Ovary (tissue), 7 donors: ENCODE measurements at regions not wholly inside any gene's neighbourhood (a gene's known extent, or its start where the extent isn't known, plus 50 kb on each side); places are given as distances from the start of the nearest gene placed in this dataset.

Source experiments
- DNase-seq, 5 donors: peaks; one replicate each; pipeline ENCODE4 v3.0.0-alpha.2; 2019 to 2020
- H3K27ac ChIP-seq, 2 donors: fragments of 200-600 bp; one replicate each; pipeline versions ENCODE4 v1.5.1 to v1.8.0; 2019 to 2022
- H3K27me3 ChIP-seq: fragments of 200-600 bp; one replicate; pipeline ENCODE4 v1.8.0; 2022
- H3K36me3 ChIP-seq: fragments of 200-600 bp; sonication (generic); one replicate; pipeline ENCODE4 v1.5.1; 2019
- H3K4me1 ChIP-seq: one replicate; pipeline ENCODE4 v1.8.1; 2013; ENCODE audit warnings: mild to moderate bottlenecking, moderate library complexity; ENCODE audit not compliant: insufficient read depth
- H3K4me3 ChIP-seq: fragments of 200-600 bp; sonication (generic); one replicate; pipeline ENCODE4 v1.5.1; 2017
- H3K9me3 ChIP-seq, 2 donors: fragments of 200-600 bp in 1 of 2; sonication (generic) in 1 of 2; one replicate each; pipeline versions ENCODE4 v1.5.1 to v1.8.1; 2013 to 2019; ENCODE audit warnings: mild to moderate bottlenecking in 1 of 2, moderate library complexity in 1 of 2
- EP300 ChIP-seq: sonication (generic); formaldehyde crosslinking; IDR thresholded peaks from one replicate; pipeline ENCODE4 v1.6.1; 2017; ENCODE audit warnings: antibody characterized with exemption
- POLR2A ChIP-seq: fragments of 450-650 bp; IDR thresholded peaks from one replicate; pipeline ENCODE4 v1.6.1; 2017; ENCODE audit warnings: antibody characterized with exemption, mild to moderate bottlenecking, moderate library complexity
- WGBS, 3 donors: extraction: QIAGEN DNeasy Blood & Tissue Kit in 1 of 3; methylation state at CpG; one replicate each; pipeline versions ENCODE4 v1.1.5 to v1.1.7; 2013 to 2017; 5-methylcytosine and 5-hydroxymethylcytosine counted together
- intact Hi-C, 4 donors: fragments of 100-400 bp; cut with DNase I; formaldehyde crosslinking; loops; one replicate each; pipeline versions ENCODE4 v1.11.0 to v1.15.1; 2022 to 2023
- TF ChIP-seq, protein P1 (sequence below), 3 donors: fragments of 450-650 bp in 2 of 3; fragments of 200-600 bp in 1 of 3; IDR thresholded peaks; one replicate each; pipeline versions ENCODE4 v1.5.1 to v1.8.0; 2016 to 2022; ENCODE audit warnings: antibody characterized with exemption in 3 of 3, mild to moderate bottlenecking in 1 of 3
- donor health status: DM: no; HTN: no; CAD: no; lungs with moderate emphysema.
- donor health status: DM: no; HTN: no; CAD: no.
- donor health status: Bipolar disorder and iron deficiency.
- donor health status: DM: no; HTN: no; CAD: no.
- donor health status: DM: yes; HTN: yes; CAD: no.

DNA sequence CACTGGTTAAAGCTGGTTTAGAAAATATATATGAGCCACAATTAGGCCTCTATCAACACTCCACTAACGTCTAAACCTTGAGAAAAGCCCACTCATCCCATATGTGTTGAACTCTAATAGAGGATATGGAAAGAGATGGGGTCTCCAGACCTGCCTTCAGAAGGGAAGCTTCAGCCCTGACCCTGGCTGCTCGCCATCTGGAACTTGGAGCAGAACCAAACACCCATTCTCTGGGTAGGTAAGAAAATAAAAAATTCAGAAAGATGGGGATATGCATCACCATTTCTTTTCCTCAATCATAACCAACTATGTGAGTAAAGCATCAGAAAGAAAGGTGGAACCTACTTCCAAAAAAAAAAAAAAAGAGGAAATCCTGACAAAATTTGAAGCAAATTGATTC, 666.2 kb downstream of the PTPRC start:
- no peak overlapping the region for H3K4me3 ChIP-seq
- WGBS, 3 donors: 42 to 68% (median 48%) methylated on average over 2 of the region's 2 CpGs
- TF ChIP-seq, protein P1, sequence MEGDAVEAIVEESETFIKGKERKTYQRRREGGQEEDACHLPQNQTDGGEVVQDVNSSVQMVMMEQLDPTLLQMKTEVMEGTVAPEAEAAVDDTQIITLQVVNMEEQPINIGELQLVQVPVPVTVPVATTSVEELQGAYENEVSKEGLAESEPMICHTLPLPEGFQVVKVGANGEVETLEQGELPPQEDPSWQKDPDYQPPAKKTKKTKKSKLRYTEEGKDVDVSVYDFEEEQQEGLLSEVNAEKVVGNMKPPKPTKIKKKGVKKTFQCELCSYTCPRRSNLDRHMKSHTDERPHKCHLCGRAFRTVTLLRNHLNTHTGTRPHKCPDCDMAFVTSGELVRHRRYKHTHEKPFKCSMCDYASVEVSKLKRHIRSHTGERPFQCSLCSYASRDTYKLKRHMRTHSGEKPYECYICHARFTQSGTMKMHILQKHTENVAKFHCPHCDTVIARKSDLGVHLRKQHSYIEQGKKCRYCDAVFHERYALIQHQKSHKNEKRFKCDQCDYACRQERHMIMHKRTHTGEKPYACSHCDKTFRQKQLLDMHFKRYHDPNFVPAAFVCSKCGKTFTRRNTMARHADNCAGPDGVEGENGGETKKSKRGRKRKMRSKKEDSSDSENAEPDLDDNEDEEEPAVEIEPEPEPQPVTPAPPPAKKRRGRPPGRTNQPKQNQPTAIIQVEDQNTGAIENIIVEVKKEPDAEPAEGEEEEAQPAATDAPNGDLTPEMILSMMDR (IDR thresholded peaks at IDR 0.05): no peak
- TF ChIP-seq POLR2A (no peak), EP300 (no peak)
- no peaks in the 10 kb centered on the region for H3K27me3 ChIP-seq
- H3K27ac ChIP-seq: no peak overlapping the region
- H3K36me3 ChIP-seq: no peaks in the 10 kb centered on the region
- no peaks in the 10 kb centered on the region for H3K9me3 ChIP-seq
- intact Hi-C loops: no loop called here
- no peak for DNase-seq
- no peaks in the 10 kb centered on the region for H3K4me1 ChIP-seq

DNA sequence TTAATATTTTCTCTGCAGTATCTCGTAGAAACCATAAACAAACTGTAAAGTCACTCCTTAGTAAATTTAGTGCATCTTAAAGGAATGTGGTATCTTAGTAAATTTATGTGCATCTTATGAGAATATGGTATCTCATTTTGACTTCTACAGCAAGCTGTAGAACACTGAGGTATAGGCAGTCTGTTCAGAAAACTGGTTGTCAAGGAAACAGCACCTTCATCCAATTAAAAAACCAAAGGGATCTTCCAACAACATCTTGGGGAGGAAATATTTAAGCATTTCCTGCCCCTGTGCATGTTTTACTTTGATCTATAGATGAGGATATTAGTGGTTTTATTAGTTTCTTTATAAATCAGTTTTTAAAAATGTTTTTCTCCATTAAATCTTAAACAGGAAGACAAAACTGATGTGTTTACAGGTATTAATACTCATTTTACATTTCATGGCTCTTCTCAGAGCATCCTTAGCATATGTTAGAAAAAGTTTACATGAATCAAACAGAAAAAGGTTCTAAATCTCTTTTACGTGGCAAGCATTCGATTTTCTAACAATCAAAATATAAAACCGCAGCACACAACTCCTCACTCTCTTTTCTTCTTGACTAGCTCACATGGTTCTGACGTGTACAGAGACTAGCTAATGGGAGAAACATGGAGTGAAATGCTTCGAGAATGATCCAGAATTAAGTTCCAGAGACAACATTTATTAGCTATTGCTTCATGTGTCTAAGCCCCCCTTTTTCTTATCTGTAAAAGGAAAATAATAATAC, 668.8 kb downstream of the PTPRC start:
- no peak overlapping the region for H3K4me3 ChIP-seq
- H3K27me3 ChIP-seq: no peaks in the 10 kb centered on the region
- H3K27ac ChIP-seq: no peak overlapping the region
- TF ChIP-seq, protein P1 (IDR thresholded peaks at IDR 0.05): no peak
- TF ChIP-seq EP300 (no peak), POLR2A (no peak)
- H3K4me1 ChIP-seq: no peaks in the 10 kb centered on the region
- DNase-seq: no peak
- intact Hi-C loops: no loop called here
- H3K36me3 ChIP-seq: no peaks in the 10 kb centered on the region
- H3K9me3 ChIP-seq: no peaks in the 10 kb centered on the region
- WGBS, 3 donors: 72 to 82% (median 77%) methylated on average over 6 of the region's 6 CpGs

DNA sequence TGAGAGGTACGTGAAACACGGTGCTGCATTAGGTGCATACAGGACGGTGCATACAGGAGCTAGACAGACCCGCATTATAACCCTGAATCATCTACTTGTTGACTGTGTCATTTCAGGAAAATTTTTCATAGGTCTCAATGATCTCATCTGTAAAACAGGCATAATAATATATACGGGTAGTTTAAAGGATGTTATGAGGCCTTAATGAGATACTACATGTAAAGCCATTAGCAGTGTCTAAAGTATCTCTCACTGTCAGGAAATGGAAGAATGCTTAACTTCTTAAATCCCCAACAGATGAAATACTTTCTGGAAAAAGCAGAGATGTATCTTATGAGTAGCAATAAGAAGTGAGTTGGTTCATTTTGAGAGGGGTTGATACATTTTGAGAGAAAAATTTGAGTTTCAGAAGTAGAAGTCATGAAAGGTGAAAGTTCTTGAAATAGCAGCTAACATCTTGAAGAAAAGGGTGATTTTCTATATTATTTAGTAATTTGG, 669.6 kb downstream of the PTPRC start:
- H3K27ac ChIP-seq: no peak overlapping the region
- no peaks in the 10 kb centered on the region for H3K9me3 ChIP-seq
- no peak for DNase-seq
- intact Hi-C loops: no loop called here
- no peak for TF ChIP-seq POLR2A
- TF ChIP-seq, protein P1 (IDR thresholded peaks at IDR 0.05): no peak
- TF ChIP-seq EP300: no peak
- H3K4me1 ChIP-seq: no peaks in the 10 kb centered on the region
- no peaks in the 10 kb centered on the region for H3K36me3 ChIP-seq
- no peaks in the 10 kb centered on the region for H3K27me3 ChIP-seq
- 88 to 92% (median 90%) methylated on average over 5 of the region's 5 CpGs for WGBS, 3 donors
- no peak overlapping the region for H3K4me3 ChIP-seq

DNA sequence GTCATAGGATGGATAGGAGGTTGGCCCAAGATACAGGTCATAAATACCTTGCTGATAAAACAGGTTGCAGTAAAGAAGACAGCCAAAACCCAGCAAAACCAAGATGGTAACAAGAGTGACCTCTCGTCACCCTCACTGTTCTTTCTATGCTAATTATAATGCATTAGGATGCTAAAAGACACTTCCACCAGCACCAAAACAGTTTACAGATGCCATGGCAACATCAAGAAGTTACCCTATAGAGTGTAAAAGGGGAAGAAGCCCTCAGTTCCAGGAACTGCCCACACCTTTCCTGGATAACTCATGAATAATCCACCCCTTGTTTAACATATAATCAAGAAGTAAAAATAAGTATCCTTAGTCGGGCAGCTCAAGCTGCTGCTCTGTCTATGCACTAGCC, 671.9 kb downstream of the PTPRC start:
- Histone ChIP-seq H3K27me3 (no peaks in the 10 kb centered on the region), H3K36me3 (no peaks in the 10 kb centered on the region), H3K9me3 (no peaks in the 10 kb centered on the region), H3K4me1 (no peaks in the 10 kb centered on the region), H3K27ac (no peak overlapping the region), H3K4me3 (no peak overlapping the region)
- TF ChIP-seq, protein P1 (IDR thresholded peaks at IDR 0.05): no peak
- TF ChIP-seq POLR2A: no peak
- no peak for TF ChIP-seq EP300
- DNase-seq: no peak
- intact Hi-C loops: no loop called here
- 85 to 89% (median 87%) methylated on average over 2 of the region's 2 CpGs for WGBS, 3 donors
